HEK293T (cell line): ENCODE measurements at regions not wholly inside any gene's neighbourhood (a gene's known extent, or its start where the extent isn't known, plus 50 kb on each side); places are given as distances from the start of the nearest gene placed in this dataset.

Source experiments
- CTCF ChIA-PET: fragments of 350-600 bp; formaldehyde crosslinking; extraction: SDS; loops from one replicate; lab custom pipeline; 2021; ENCODE audit warnings: antibody characterized with exemption, inconsistent platforms; lab: Yijun Ruan, JAX
- POLR2A ChIA-PET: fragments of 350-600 bp; formaldehyde crosslinking; extraction: SDS; loops from one replicate; lab custom pipeline; 2020; ENCODE audit warnings: antibody characterized with exemption, inconsistent platforms; lab: Yijun Ruan, JAX
- DNase-seq: peaks from one replicate; pipeline ENCODE4 v3.0.0; 2012; ENCODE audit warnings: mixed read lengths; ENCODE audit errors: extremely low spot score
- ARNT ChIP-seq: fragments of 450-650 bp; IDR thresholded peaks from 2 replicates; pipeline ENCODE4 v1.6.1; 2017; ENCODE audit warnings: mild to moderate bottlenecking
- BHLHE40 ChIP-seq: fragments of 450-650 bp; IDR thresholded peaks from 2 replicates; pipeline ENCODE4 v1.6.1; 2016; ENCODE audit warnings: mild to moderate bottlenecking, moderate library complexity, borderline replicate concordance
- CTBP1 ChIP-seq: fragments of 450-650 bp; IDR thresholded peaks from 2 replicates; pipeline ENCODE4 v1.6.1; 2016; ENCODE audit warnings: borderline replicate concordance
- ELF4 ChIP-seq: fragments of 450-650 bp; IDR thresholded peaks from 2 replicates; pipeline ENCODE4 v1.6.1; 2017; ENCODE audit warnings: antibody characterized with exemption
- FOXA1 ChIP-seq: fragments of 450-650 bp; IDR thresholded peaks from 2 replicates; pipeline ENCODE4 v1.6.1; 2016; ENCODE audit warnings: mild to moderate bottlenecking
- FOXM1 ChIP-seq: fragments of 450-650 bp; IDR thresholded peaks from 2 replicates; pipeline ENCODE4 v1.6.1; 2017; ENCODE audit warnings: mild to moderate bottlenecking, borderline replicate concordance
- HDGF ChIP-seq: fragments of 450-650 bp; IDR thresholded peaks from 2 replicates; pipeline ENCODE4 v1.6.1; 2017; ENCODE audit warnings: antibody characterized with exemption, borderline replicate concordance
- L3MBTL2 ChIP-seq: fragments of 450-650 bp; conservative IDR thresholded peaks from 2 replicates; pipeline ENCODE4 v1.6.1; 2016; ENCODE audit warnings: mild to moderate bottlenecking
- LEF1 ChIP-seq: fragments of 450-650 bp; IDR thresholded peaks from 2 replicates; pipeline ENCODE4 v1.6.1; 2017; ENCODE audit warnings: mild to moderate bottlenecking, borderline replicate concordance
- NFRKB ChIP-seq: fragments of 450-650 bp; IDR thresholded peaks from 2 replicates; pipeline ENCODE4 v1.6.1; 2016; ENCODE audit warnings: mild to moderate bottlenecking, moderate library complexity
- SP1 ChIP-seq: fragments of 450-650 bp; IDR thresholded peaks from 2 replicates; pipeline ENCODE4 v1.6.1; 2017
- SUZ12 ChIP-seq: fragments of 450-650 bp; IDR thresholded peaks from 2 replicates; pipeline ENCODE4 v1.6.1; 2016; ENCODE audit warnings: mild to moderate bottlenecking
- TARDBP ChIP-seq: fragments of 450-650 bp; IDR thresholded peaks from 2 replicates; pipeline ENCODE4 v1.6.1; 2016
- ZNF384 ChIP-seq: fragments of 450-650 bp; IDR thresholded peaks from 2 replicates; pipeline ENCODE4 v1.6.1; 2016
- TF ChIP-seq, protein P1 (sequence below): fragments of 450-650 bp; IDR thresholded peaks from 2 replicates; pipeline ENCODE4 v1.6.1; 2016

GRCh38 chrX:121120690-121121605 lies 73.5 kb downstream of the GLUD2 start:
- no peak for DNase-seq
- ChIA-PET POLR2A (no interaction called here), CTCF (no interaction called here)
- TF ChIP-seq ELF4 (no peak), FOXM1 (no peak), LEF1 (no peak)

DNA sequence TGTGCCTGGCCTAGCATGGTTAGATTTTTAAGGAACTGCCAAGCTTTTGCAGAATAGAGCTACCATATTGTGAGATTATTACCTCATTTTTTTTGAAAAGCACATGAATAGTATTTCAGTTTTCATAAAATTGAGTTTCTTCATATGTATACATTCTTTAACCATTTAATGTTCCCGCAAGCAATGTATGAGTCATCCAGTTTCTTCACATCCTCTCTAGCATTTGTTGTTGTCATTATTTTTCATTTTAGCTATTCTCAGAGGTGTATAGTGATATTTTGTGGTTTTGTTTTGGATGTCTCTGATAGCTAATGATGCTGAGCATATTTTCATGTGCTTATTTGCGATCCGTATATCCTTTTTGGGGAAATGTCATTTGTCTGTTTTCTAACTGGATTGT lies 74.9 kb downstream of the GLUD2 start:
- TF ChIP-seq FOXM1 (no peak), CTBP1 (no peak), SUZ12 (no peak), ARNT (no peak)
- ChIA-PET CTCF (no interaction called here), POLR2A (no interaction called here)
- no peak for DNase-seq

DNA sequence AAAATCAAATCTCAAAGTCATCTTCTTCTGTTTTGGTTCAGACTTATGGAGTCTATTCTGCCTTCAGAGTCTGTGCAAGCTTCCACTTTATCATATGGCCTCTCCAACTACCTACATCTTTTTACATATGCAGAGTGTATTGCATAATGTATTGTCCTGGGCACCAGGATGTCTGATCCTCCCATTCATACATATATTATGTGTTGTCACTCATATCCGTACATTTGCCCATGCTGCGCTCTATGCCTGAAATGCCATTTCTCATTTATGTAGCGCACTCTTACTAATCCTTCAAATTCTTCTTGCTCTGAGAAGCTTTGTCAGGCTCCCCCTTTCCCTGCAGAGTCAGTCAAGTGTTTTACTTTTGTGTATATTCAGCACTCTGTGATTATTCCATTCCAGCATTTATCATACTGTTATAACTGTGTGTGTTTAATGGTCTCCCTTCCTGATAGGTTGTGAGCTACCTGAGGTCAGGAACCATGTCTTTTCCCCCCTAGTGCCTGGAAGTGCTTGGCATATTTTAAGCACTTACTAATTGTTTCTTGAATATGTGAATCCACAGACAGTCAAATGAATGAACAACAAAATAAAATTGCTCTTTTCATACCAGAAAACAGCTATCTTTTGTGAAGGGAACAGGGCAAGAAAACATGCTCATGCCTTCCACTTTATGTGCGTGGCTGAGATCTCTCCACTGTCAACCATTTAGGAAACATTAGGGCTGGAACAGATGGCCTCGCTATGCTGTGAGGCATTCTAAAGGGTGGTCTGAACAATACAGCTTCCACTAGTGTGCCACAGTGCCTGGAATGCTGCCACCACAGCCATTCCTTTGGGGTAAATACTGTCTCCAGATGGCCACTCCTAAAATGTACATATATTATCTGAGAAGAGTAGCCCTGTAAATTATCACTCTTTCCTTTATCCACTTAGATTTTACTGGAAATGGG lies 81.8 kb downstream of the GLUD2 start:
- ChIA-PET CTCF (no interaction called here), POLR2A (no interaction called here)
- no peak for DNase-seq
- TF ChIP-seq, protein P1, sequence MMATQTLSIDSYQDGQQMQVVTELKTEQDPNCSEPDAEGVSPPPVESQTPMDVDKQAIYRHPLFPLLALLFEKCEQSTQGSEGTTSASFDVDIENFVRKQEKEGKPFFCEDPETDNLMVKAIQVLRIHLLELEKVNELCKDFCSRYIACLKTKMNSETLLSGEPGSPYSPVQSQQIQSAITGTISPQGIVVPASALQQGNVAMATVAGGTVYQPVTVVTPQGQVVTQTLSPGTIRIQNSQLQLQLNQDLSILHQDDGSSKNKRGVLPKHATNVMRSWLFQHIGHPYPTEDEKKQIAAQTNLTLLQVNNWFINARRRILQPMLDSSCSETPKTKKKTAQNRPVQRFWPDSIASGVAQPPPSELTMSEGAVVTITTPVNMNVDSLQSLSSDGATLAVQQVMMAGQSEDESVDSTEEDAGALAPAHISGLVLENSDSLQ: no peak
- no peak for TF ChIP-seq SP1
- no peak for TF ChIP-seq CTBP1
- TF ChIP-seq TARDBP: no peak
- no peak for TF ChIP-seq BHLHE40
- TF ChIP-seq SUZ12: no peak

- TF ChIP-seq ZNF384 (no peak), FOXA1 (no peak), SUZ12 (no peak), ARNT (no peak), LEF1 (no peak), ELF4 (no peak), FOXM1 (no peak), SP1 (no peak), TARDBP (no peak), CTBP1 (no peak), NFRKB (no peak), HDGF (no peak)
- ChIA-PET POLR2A (no interaction called here), CTCF (no interaction called here)
- DNase-seq: no peak
Observed at GRCh38 chrX:121132675-121133074, 85.3 kb downstream of the GLUD2 start.

DNA sequence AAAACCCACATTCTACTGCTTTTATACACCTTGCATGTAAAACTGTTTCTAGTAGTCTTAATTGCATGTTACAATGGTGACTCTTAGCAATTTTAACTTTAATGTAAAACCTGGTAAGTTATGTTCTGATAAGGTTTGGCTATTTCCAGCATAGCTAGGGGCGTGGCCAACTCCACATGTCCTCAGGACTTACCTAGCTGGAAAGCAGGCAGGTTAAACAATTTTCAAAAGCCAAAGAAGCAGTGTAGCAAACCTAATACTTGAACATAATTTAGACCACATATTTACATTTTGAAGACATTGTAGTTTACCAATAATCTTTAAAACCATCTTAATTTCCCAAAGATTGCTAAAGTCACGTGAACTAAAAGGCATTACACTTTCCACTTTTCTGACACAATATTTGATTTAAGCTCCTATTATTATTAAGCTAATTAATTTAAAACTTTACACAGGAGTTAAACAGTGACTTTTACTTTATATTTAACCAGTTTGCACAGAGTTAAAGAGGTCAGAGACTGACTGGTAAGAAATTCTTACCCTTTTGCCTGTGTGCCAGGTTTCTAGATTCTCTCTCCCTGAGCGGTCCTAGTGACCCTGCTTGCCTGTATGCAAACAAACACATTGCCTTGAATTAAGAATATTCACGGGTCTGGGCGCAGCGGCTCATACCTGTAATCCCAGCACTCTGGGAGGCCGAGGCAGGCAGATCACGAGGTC lies 88.2 kb downstream of the GLUD2 start:
- ChIA-PET POLR2A (no interaction called here), CTCF (no interaction called here)
- TF ChIP-seq SP1 (no peak), BHLHE40 (no peak), L3MBTL2 (no peak), SUZ12 (no peak), ARNT (no peak), TARDBP (no peak)
- TF ChIP-seq, protein P1: no peak
- DNase-seq: no peak

- no peak for TF ChIP-seq BHLHE40
- no peak for TF ChIP-seq SUZ12
- no peak for TF ChIP-seq LEF1
- no peak for TF ChIP-seq NFRKB
- no peak for TF ChIP-seq L3MBTL2
- no peak for TF ChIP-seq FOXM1
- TF ChIP-seq FOXA1: no peak
- no peak for TF ChIP-seq ZNF384
- no peak for TF ChIP-seq TARDBP
- no peak for TF ChIP-seq CTBP1
- TF ChIP-seq, protein P1: no peak
- TF ChIP-seq ELF4: no peak
- no peak for TF ChIP-seq SP1
- ChIA-PET CTCF (no interaction called here), POLR2A (no interaction called here)
- no peak for DNase-seq
Observed at GRCh38 chrX:121146059-121146628, 98.7 kb downstream of the GLUD2 start.
